Mesenchymal stem cell (in vitro differentiated cells and primary cell): ENCODE measurements at regions not wholly inside any gene's neighbourhood (a gene's known extent, or its start where the extent isn't known, plus 50 kb on each side); places are given as distances from the start of the nearest gene placed in this dataset.

Experiments used
- DNase-seq: peaks from one replicate; pipeline ENCODE4 v3.0.0-alpha.2; 2013
- H2AFZ ChIP-seq: one replicate; pipeline ENCODE4 v1.6.1; 2013; ENCODE audit warnings: low read depth, mild to moderate bottlenecking, control low read depth, inconsistent platforms, low read length, moderate library complexity
- H2AK5ac ChIP-seq: 2 replicates; pipeline ENCODE4 v1.6.1; 2013; ENCODE audit warnings: low read length, moderate library complexity, mild to moderate bottlenecking, inconsistent platforms; ENCODE audit not compliant: severe bottlenecking
- H2BK120ac ChIP-seq: one replicate; pipeline ENCODE4 v1.6.1; 2013; ENCODE audit warnings: low read depth, mild to moderate bottlenecking, inconsistent platforms, low read length, moderate library complexity
- H2BK12ac ChIP-seq, 2 experiments: one replicate each; pipeline ENCODE4 v1.6.1; 2013; ENCODE audit warnings: inconsistent platforms in 2 of 2, low read length in 2 of 2, mild to moderate bottlenecking in 2 of 2, moderate library complexity in 2 of 2, control low read depth in 1 of 2
- H2BK15ac ChIP-seq: one replicate; pipeline ENCODE4 v1.6.1; 2013; ENCODE audit warnings: mild to moderate bottlenecking, low read depth, inconsistent platforms; ENCODE audit not compliant: poor library complexity, severe bottlenecking
- H2BK5ac ChIP-seq: 2 replicates; pipeline ENCODE4 v1.6.1; 2013; ENCODE audit warnings: low read depth, mild to moderate bottlenecking, low read length, control low read depth, inconsistent platforms; ENCODE audit not compliant: poor library complexity, severe bottlenecking
- H3K14ac ChIP-seq, 2 experiments: one replicate each; pipeline ENCODE4 v1.6.1; 2013; ENCODE audit warnings: inconsistent platforms in 2 of 2, low read length in 2 of 2, control low read depth in 1 of 2, mild to moderate bottlenecking in 1 of 2, moderate library complexity in 1 of 2
- H3K18ac ChIP-seq, 2 experiments: one replicate each; pipeline ENCODE4 v1.6.1; 2013; ENCODE audit warnings: inconsistent platforms in 2 of 2, low read length in 2 of 2, control low read depth in 1 of 2, low read depth in 1 of 2, mild to moderate bottlenecking in 1 of 2
- H3K23ac ChIP-seq, 2 experiments: one replicate each; pipeline ENCODE4 v1.6.1; 2013; ENCODE audit warnings: inconsistent platforms in 2 of 2, low read length in 2 of 2, mild to moderate bottlenecking in 2 of 2, moderate library complexity in 2 of 2, control low read depth in 1 of 2
- H3K27ac ChIP-seq: 2 replicates; pipeline ENCODE4 v1.5.1; 2013; ENCODE audit warnings: mild to moderate bottlenecking, moderate library complexity, low read length, control low read depth, inconsistent platforms; ENCODE audit not compliant: poor library complexity, severe bottlenecking
- H3K27me3 ChIP-seq, 2 experiments: 2 replicates each; pipeline versions ENCODE4 v1.6.1 to v1.7.0; 2013; ENCODE audit warnings: low read length in 2 of 2, mild to moderate bottlenecking in 2 of 2, moderate library complexity in 2 of 2, control low read depth in 1 of 2, inconsistent platforms in 1 of 2; ENCODE audit not compliant: control insufficient read depth in 1 of 2, insufficient read depth in 1 of 2
- H3K36me3 ChIP-seq, 2 experiments: 2 replicates each; pipeline versions ENCODE4 v1.6.1 to v1.7.0; 2013; ENCODE audit warnings: low read length in 2 of 2, control low read depth in 1 of 2, inconsistent platforms in 1 of 2, low read depth in 1 of 2, mild to moderate bottlenecking in 1 of 2; ENCODE audit not compliant: insufficient read depth in 2 of 2, control insufficient read depth in 1 of 2
- H3K4ac ChIP-seq, 2 experiments: one replicate each; pipeline ENCODE4 v1.6.1; 2013; ENCODE audit warnings: inconsistent platforms in 2 of 2, low read length in 2 of 2, mild to moderate bottlenecking in 2 of 2, moderate library complexity in 2 of 2, control low read depth in 1 of 2, low read depth in 1 of 2
- H3K4me1 ChIP-seq: 2 replicates; pipeline ENCODE4 v1.6.1; 2013; ENCODE audit warnings: low read depth, low read length, control low read depth; ENCODE audit not compliant: control insufficient read depth, insufficient read depth
- H3K4me2 ChIP-seq: 2 replicates; pipeline ENCODE4 v1.6.1; 2013; ENCODE audit warnings: low read length, mild to moderate bottlenecking, inconsistent platforms; ENCODE audit not compliant: poor library complexity, severe bottlenecking
- H3K4me3 ChIP-seq, 2 experiments: 2 replicates each; pipeline versions ENCODE4 v1.5.1 to v1.7.0; 2013; ENCODE audit warnings: low read length in 2 of 2, mild to moderate bottlenecking in 2 of 2, control low read depth in 1 of 2, low read depth in 1 of 2; ENCODE audit not compliant: insufficient read depth in 1 of 2
- H3K79me1 ChIP-seq: replicated peaks from 2 replicates; pipeline ENCODE4 v1.6.1; 2013; ENCODE audit warnings: mild to moderate bottlenecking, control low read depth, low read length, inconsistent platforms; ENCODE audit not compliant: poor library complexity, severe bottlenecking
- H3K9ac ChIP-seq: 2 replicates; pipeline ENCODE4 v1.7.0; 2013; ENCODE audit warnings: mild to moderate bottlenecking, low read length, moderate library complexity
- H3K9me3 ChIP-seq: 2 replicates; pipeline ENCODE4 v1.7.0; 2013; ENCODE audit warnings: mild to moderate bottlenecking, low read length; ENCODE audit not compliant: control insufficient read depth
- H4K8ac ChIP-seq: one replicate; pipeline ENCODE4 v1.6.1; 2013; ENCODE audit warnings: inconsistent platforms, mild to moderate bottlenecking, low read length, moderate library complexity
- H4K91ac ChIP-seq: one replicate; pipeline ENCODE4 v1.6.1; 2013; ENCODE audit warnings: mild to moderate bottlenecking, low read length, inconsistent platforms
- WGBS: methylation state at CpG from one replicate; pipeline ENCODE4 v1.1.7; 2013; ENCODE audit warnings: mixed read lengths; 5-methylcytosine and 5-hydroxymethylcytosine counted together

DNA sequence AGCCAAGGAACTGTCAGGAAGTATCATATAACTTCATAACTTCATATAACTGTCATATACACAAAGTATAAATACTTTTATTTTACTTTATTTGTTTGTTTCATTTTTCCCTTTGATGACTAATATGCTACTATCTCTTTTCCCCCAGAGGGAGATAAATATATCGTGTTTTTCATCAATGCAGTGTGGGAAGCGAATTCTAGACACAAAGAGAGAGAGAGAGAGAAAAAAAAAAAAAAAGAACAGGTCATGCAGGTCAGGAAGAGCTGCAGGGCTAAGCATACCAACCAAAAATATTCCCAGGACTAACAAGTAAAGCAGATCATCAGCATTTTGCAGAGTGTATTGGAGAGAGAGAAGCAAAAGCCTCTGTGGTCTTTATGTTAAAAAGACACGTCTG, 1849.2 kb downstream of the STIM2 start:
- Histone ChIP-seq H3K18ac (no peak overlapping the region), H3K4ac (no peak overlapping the region), H3K79me1 (no peaks in the 10 kb centered on the region), H3K4me1 (no peaks in the 10 kb centered on the region), H3K23ac (no peak overlapping the region), H4K8ac (no peak overlapping the region), H3K4me3 (no peak overlapping the region), H2BK120ac (no peak overlapping the region), H3K27ac (no peak overlapping the region), H2BK15ac (no peak overlapping the region), H3K27me3 (no peaks in the 10 kb centered on the region), H3K9me3 (no peaks in the 10 kb centered on the region), H4K91ac (no peak overlapping the region), H3K14ac (no peak overlapping the region), H3K36me3 (no peaks in the 10 kb centered on the region), H2BK12ac (no peak overlapping the region), H3K9ac (no peak overlapping the region), H3K4me2 (no peak overlapping the region), H2BK5ac (no peak overlapping the region), H2AFZ (no peak overlapping the region), H2AK5ac (no peak overlapping the region)
- WGBS: no CpG with 5 or more reads among the region's 3 CpGs
- DNase-seq: peak; percentile 12

DNA sequence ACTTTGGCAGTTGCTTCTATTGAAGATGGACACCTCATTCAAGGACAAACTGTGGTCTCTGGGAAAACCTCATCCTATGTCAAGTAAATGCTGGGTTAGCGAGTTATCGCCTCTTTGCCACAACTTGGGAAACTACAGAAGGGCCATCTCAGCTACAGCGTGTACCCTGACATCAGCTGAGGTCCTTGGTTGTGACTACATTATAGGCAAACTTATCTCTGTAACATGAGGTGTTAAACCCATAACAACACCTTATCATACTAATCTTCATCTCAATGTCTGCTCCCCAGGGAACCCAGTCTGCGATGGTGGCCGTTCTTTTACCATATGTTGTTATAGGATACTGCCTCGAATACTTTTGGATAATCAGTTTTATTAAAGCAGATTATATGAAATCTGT, 1862.7 kb downstream of the STIM2 start:
- no peaks in the 10 kb centered on the region for H3K79me1 ChIP-seq
- no peak for DNase-seq
- no peak overlapping the region for H4K91ac ChIP-seq
- no peaks in the 10 kb centered on the region for H3K9me3 ChIP-seq
- no peak overlapping the region for H3K9ac ChIP-seq
- no peak overlapping the region for H3K27ac ChIP-seq
- H3K4me2 ChIP-seq: no peak overlapping the region
- no peak overlapping the region for H2BK5ac ChIP-seq
- no peak overlapping the region for H4K8ac ChIP-seq
- H2BK120ac ChIP-seq: no peak overlapping the region
- no peak overlapping the region for H2BK15ac ChIP-seq
- H3K4ac ChIP-seq: no peak overlapping the region
- no peaks in the 10 kb centered on the region for H3K27me3 ChIP-seq
- H2BK12ac ChIP-seq: no peak overlapping the region
- no peaks in the 10 kb centered on the region for H3K4me1 ChIP-seq
- no peak overlapping the region for H3K23ac ChIP-seq
- no peak overlapping the region for H2AK5ac ChIP-seq
- H3K18ac ChIP-seq: no peak overlapping the region
- H2AFZ ChIP-seq: no peak overlapping the region
- no peak overlapping the region for H3K14ac ChIP-seq
- no peaks in the 10 kb centered on the region for H3K36me3 ChIP-seq
- whole genome bisulfite sequencing: 90% methylated on average over 3 of the region's 6 CpGs
- no peak overlapping the region for H3K4me3 ChIP-seq

GRCh38 chr4:28724239-28724638, 1863.6 kb downstream of the STIM2 start:
- H3K14ac ChIP-seq: no peak overlapping the region
- H2BK5ac ChIP-seq: no peak overlapping the region
- H3K4ac ChIP-seq: no peak overlapping the region
- H2AK5ac ChIP-seq: no peak overlapping the region
- H3K36me3 ChIP-seq: no peaks in the 10 kb centered on the region
- H2BK15ac ChIP-seq: no peak overlapping the region
- no peaks in the 10 kb centered on the region for H3K9me3 ChIP-seq
- H2BK12ac ChIP-seq: no peak overlapping the region
- 100% methylated on average over 1 of the region's 1 CpG for WGBS
- no peak overlapping the region for H3K23ac ChIP-seq
- no peak overlapping the region for H3K4me3 ChIP-seq
- H3K18ac ChIP-seq: no peak overlapping the region
- no peaks in the 10 kb centered on the region for H3K27me3 ChIP-seq
- no peak overlapping the region for H3K4me2 ChIP-seq
- H3K27ac ChIP-seq: no peak overlapping the region
- no peak overlapping the region for H2BK120ac ChIP-seq
- no peak overlapping the region for H3K9ac ChIP-seq
- H3K79me1 ChIP-seq: no peaks in the 10 kb centered on the region
- no peak for DNase-seq
- no peak overlapping the region for H4K8ac ChIP-seq
- H4K91ac ChIP-seq: no peak overlapping the region
- no peaks in the 10 kb centered on the region for H3K4me1 ChIP-seq
- no peak overlapping the region for H2AFZ ChIP-seq

- Histone ChIP-seq H4K91ac (no peak overlapping the region), H3K27ac (no peak overlapping the region), H2BK120ac (no peak overlapping the region), H3K4me2 (no peak overlapping the region), H3K9me3 (no peaks in the 10 kb centered on the region), H2BK15ac (no peak overlapping the region), H3K79me1 (no peaks in the 10 kb centered on the region), H2AK5ac (no peak overlapping the region), H3K23ac (no peak overlapping the region), H2BK5ac (no peak overlapping the region), H2AFZ (no peak overlapping the region), H2BK12ac (no peak overlapping the region), H3K4me3 (no peak overlapping the region), H3K14ac (no peak overlapping the region), H4K8ac (no peak overlapping the region), H3K9ac (no peak overlapping the region), H3K4ac (no peak overlapping the region), H3K18ac (no peak overlapping the region), H3K4me1 (no peaks in the 10 kb centered on the region), H3K27me3 (no peaks in the 10 kb centered on the region), H3K36me3 (no peaks in the 10 kb centered on the region)
- WGBS: 50% methylated on average over 1 of the region's 2 CpGs
- DNase-seq: no peak
Measured at GRCh38 chr4:28730304-28730703, 1869.7 kb downstream of the STIM2 start.
